K562 (cell line): ENCODE measurements at regions not wholly inside any gene's neighbourhood (a gene's known extent, or its start where the extent isn't known, plus 50 kb on each side); places are given as distances from the start of the nearest gene placed in this dataset.

ENCODE experiments used
- ATAC-seq: fragments of 200-7000 bp; cut with Tn5 transposase; 3 replicates; pipeline ENCODE4 v1.9.1; 2020; ENCODE audit warnings: moderate library complexity
- BruUV-seq: library from RNA; stranded (reverse); fragments of 400-500 nt; replicated peaks from 2 replicates; lab custom pipeline; 2021; lab: Mats Ljungman, UMichigan
- CTCF ChIA-PET: fragments of 300-600 bp; formaldehyde crosslinking; extraction: SDS; loops from one replicate; lab custom pipeline; 2021; ENCODE audit warnings: low intra/inter-chr PET ratio; lab: Yijun Ruan, JAX
- POLR2A ChIA-PET: fragments of 300-600, 350-650 bp; sonication (Branson Sonifier 250); formaldehyde crosslinking; extraction: SDS; loops from one replicate; lab custom pipeline; 2021; ENCODE audit warnings: antibody characterized with exemption, inconsistent platforms; lab: Yijun Ruan, JAX
- DNase-seq, 4 experiments: peaks; one replicate each; pipeline versions ENCODE4 v3.0.0 to v3.0.0-alpha.2; 2011 to 2018; ENCODE audit warnings: low spot score in 3 of 4, mixed read lengths in 3 of 4; ENCODE audit errors: extremely low read depth in 1 of 4
- FAIRE-seq: peaks from 2 replicates; lab custom pipeline; 2011; peaks lifted over from hg19 to GRCh38; lab: Jason Lieb, UNC
- H2AFZ ChIP-seq: 2 replicates; pipeline ENCODE4 v1.6.0; 2011; ENCODE audit warnings: low read depth, low read length, control low read depth, inconsistent platforms
- H3K27ac ChIP-seq: fragments of 200-600 bp; 3 replicates; pipeline ENCODE4 v1.8.0; 2011; ENCODE audit warnings: low read depth, mild to moderate bottlenecking, control low read depth, inconsistent platforms, low read length, moderate library complexity, mixed read lengths; ENCODE audit errors: extremely low read depth
- H3K27me3 ChIP-seq, 2 experiments: fragments of 300-600 bp in 1 of 2; 2 replicates in 1 of 2; 3 replicates in 1 of 2; pipeline versions ENCODE4 v1.6.0 to v1.8.0; 2011; ENCODE audit warnings: inconsistent platforms in 2 of 2, low read length in 2 of 2, mild to moderate bottlenecking in 1 of 2, mixed read lengths in 1 of 2, moderate library complexity in 1 of 2; ENCODE audit not compliant: control insufficient read depth in 2 of 2, insufficient read depth in 2 of 2
- H3K36me3 ChIP-seq: fragments of 300-600 bp; 3 replicates; pipeline ENCODE4 v1.8.0; 2011; ENCODE audit warnings: mild to moderate bottlenecking, low read length, inconsistent platforms; ENCODE audit not compliant: control insufficient read depth, insufficient read depth
- H3K4me1 ChIP-seq, 2 experiments: fragments of 200-600 bp in 1 of 2; replicated peaks in 1 of 2; 2 replicates in 1 of 2; 3 replicates in 1 of 2; pipeline versions ENCODE4 v1.5.1 to v1.8.0; 2011; ENCODE audit warnings: inconsistent platforms in 2 of 2, low read length in 2 of 2, mild to moderate bottlenecking in 1 of 2, mixed read lengths in 1 of 2, moderate library complexity in 1 of 2; ENCODE audit not compliant: control insufficient read depth in 2 of 2, insufficient read depth in 2 of 2
- H3K4me2 ChIP-seq: 2 replicates; pipeline ENCODE4 v1.6.1; 2011; ENCODE audit warnings: low read length, control low read depth, inconsistent platforms, mixed read lengths; ENCODE audit not compliant: insufficient read depth
- H3K4me3 ChIP-seq: fragments of 200-600 bp; sonication (generic), shearing (Covaris generic); 2 replicates; pipeline ENCODE4 v1.5.1; 2016; ENCODE audit warnings: control low read depth, inconsistent platforms
- H3K79me2 ChIP-seq: fragments of 200-600 bp; 3 replicates; pipeline ENCODE4 v1.8.0; 2011; ENCODE audit warnings: low read length, inconsistent platforms; ENCODE audit not compliant: control insufficient read depth, insufficient read depth
- H3K9ac ChIP-seq, 2 experiments: 2 replicates each; pipeline versions ENCODE4 v1.6.0 to v1.6.1; 2011; ENCODE audit warnings: low read depth in 2 of 2, low read length in 2 of 2, control low read depth in 1 of 2, inconsistent platforms in 1 of 2, mild to moderate bottlenecking in 1 of 2, mixed read lengths in 1 of 2; ENCODE audit not compliant: insufficient read depth in 1 of 2
- H3K9me1 ChIP-seq: one replicate; pipeline ENCODE4 v1.6.0; 2011; ENCODE audit warnings: inconsistent platforms, mild to moderate bottlenecking, low read length, moderate library complexity; ENCODE audit not compliant: control insufficient read depth, insufficient read depth
- H3K9me3 ChIP-seq: replicated peaks from 2 replicates; pipeline ENCODE4 v1.5.1; 2011; ENCODE audit warnings: low read depth, low read length, inconsistent platforms; ENCODE audit not compliant: control insufficient read depth, insufficient read depth
- H4K20me1 ChIP-seq: replicated peaks from 2 replicates; pipeline ENCODE4 v1.6.1; 2011; ENCODE audit warnings: low read length, inconsistent platforms, mixed read lengths; ENCODE audit not compliant: control insufficient read depth, insufficient read depth
- CHD1 ChIP-seq: fragments of 200-600 bp; sonication (generic); IDR thresholded peaks from one replicate; pipeline ENCODE4 v1.6.1; 2012; ENCODE audit warnings: mild to moderate bottlenecking, moderate library complexity, low read length, inconsistent platforms
- SP2 ChIP-seq: IDR thresholded peaks from 2 replicates; pipeline ENCODE4 v1.6.1; 2011; ENCODE audit warnings: mild to moderate bottlenecking, low read depth, low read length, moderate library complexity; ENCODE audit not compliant: poor library complexity, severe bottlenecking; ENCODE audit errors: extremely low read depth
- STAT5B ChIP-seq: fragments of 250-450 bp; sonication (Bioruptor Pico); IDR thresholded peaks from 2 replicates; pipeline ENCODE4 v1.8.0; 2021; ENCODE audit warnings: mild to moderate bottlenecking, inconsistent platforms
- TAF15 ChIP-seq: fragments of 200-400 bp; formaldehyde crosslinking; IDR thresholded peaks from 2 replicates; pipeline ENCODE4 v1.6.1; 2017; ENCODE audit warnings: mild to moderate bottlenecking, low read depth, low read length, moderate library complexity
- ZNF311 ChIP-seq: fragments of 250-450 bp; sonication (Bioruptor Pico); IDR thresholded peaks from 2 replicates; pipeline ENCODE4 v1.4.0; 2020; ENCODE audit warnings: mild to moderate bottlenecking, moderate library complexity
- WGBS: fragments of 100-300 bp; shearing (Covaris generic); methylation state at CpG from one replicate; pipeline ENCODE4 v1.1.6; 2016; ENCODE audit warnings: low coverage, mixed read lengths; ENCODE audit not compliant: insufficient coverage; ENCODE audit errors: missing lambda C conversion rate; 5-methylcytosine and 5-hydroxymethylcytosine counted together
- in situ Hi-C: fragments of 300-500 bp; cut with MboI; formaldehyde crosslinking; loops from 4 replicates; pipeline ENCODE4 v1.15.0; 2018; ENCODE audit warnings: inconsistent platforms, mixed read lengths
- intact Hi-C: fragments of 100-400 bp; cut with micrococcal nuclease; formaldehyde crosslinking; loops from 2 replicates; pipeline ENCODE4 v1.14.2; 2022
- TF ChIP-seq, protein P1 (sequence below): IDR thresholded peaks from 2 replicates; pipeline ENCODE4 v1.6.1; 2016; ENCODE audit warnings: missing genetic modification characterization, missing compliant biosample characterization
- TF ChIP-seq, protein P2 (sequence below): fragments of 250-450 bp; sonication (Bioruptor Pico); IDR thresholded peaks from 2 replicates; pipeline ENCODE4 v1.5.0; 2022; ENCODE audit warnings: mild to moderate bottlenecking

GRCh38 chr4:62288808-62289541, 1088.8 kb downstream of the ADGRL3 start (continued):
- TF ChIP-seq ZNF311 (CRISPR knock-in tag) (no peak), TAF15 (no peak)
- TF ChIP-seq, protein P1, sequence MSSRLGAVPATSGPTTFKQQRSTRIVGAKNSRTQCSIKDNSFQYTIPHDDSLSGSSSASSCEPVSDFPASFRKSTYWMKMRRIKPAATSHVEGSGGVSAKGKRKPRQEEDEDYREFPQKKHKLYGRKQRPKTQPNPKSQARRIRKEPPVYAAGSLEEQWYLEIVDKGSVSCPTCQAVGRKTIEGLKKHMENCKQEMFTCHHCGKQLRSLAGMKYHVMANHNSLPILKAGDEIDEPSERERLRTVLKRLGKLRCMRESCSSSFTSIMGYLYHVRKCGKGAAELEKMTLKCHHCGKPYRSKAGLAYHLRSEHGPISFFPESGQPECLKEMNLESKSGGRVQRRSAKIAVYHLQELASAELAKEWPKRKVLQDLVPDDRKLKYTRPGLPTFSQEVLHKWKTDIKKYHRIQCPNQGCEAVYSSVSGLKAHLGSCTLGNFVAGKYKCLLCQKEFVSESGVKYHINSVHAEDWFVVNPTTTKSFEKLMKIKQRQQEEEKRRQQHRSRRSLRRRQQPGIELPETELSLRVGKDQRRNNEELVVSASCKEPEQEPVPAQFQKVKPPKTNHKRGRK, result no peak

DNA sequence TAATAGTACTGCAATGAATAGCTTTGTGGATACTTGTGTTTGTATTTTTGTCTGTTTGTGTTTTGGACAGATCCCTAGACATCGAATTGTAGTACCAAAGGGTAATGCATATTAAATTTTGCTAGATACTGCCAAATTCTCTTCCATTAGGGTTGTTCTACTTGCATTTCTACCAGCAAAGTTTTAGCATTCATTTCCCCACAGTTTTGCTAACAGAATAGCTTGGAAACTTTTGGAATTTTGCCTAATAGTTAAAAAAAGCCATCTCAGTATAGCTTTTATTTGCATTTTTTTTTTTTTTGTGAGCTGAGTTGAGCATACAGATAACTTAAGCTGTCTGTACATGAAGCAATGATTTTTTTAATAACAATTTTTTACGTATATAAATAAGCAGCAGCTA, 1084.9 kb downstream of the ADGRL3 start:
- POLR2A ChIA-PET, result no interaction called here
- FAIRE-seq, result no peak

More for the DNA sequence above, 1084.9 kb downstream of the ADGRL3 start:
- H3K27ac ChIP-seq, result no peak overlapping the region
- H3K4me3 ChIP-seq, result no peak overlapping the region
- intact Hi-C loops, result no loop called here
- DNase-seq (no peak), ATAC-seq (no peak)
- H3K36me3 ChIP-seq, result no peaks in the 10 kb centered on the region
- no peaks in the 10 kb centered on the region for H3K27me3 ChIP-seq
- H3K9ac ChIP-seq, result no peak overlapping the region
- H3K4me1 ChIP-seq, result no peaks in the 10 kb centered on the region
- in situ Hi-C loops, result no loop called here
- H4K20me1 ChIP-seq, result no peaks in the 10 kb centered on the region
- 0% methylated on average over 2 of the region's 2 CpGs for WGBS
- CTCF ChIA-PET, result no interaction called here
- no peak overlapping the region for H3K4me2 ChIP-seq
- no TSS peak for BruUV-seq
- H3K9me3 ChIP-seq, result no peaks in the 10 kb centered on the region; the same call in 1 of the 2 replicates
- H3K9me1 ChIP-seq, result no peaks in the 10 kb centered on the region
- no peak for TF ChIP-seq SP2
- no peak for TF ChIP-seq CHD1
- TF ChIP-seq, protein P2, sequence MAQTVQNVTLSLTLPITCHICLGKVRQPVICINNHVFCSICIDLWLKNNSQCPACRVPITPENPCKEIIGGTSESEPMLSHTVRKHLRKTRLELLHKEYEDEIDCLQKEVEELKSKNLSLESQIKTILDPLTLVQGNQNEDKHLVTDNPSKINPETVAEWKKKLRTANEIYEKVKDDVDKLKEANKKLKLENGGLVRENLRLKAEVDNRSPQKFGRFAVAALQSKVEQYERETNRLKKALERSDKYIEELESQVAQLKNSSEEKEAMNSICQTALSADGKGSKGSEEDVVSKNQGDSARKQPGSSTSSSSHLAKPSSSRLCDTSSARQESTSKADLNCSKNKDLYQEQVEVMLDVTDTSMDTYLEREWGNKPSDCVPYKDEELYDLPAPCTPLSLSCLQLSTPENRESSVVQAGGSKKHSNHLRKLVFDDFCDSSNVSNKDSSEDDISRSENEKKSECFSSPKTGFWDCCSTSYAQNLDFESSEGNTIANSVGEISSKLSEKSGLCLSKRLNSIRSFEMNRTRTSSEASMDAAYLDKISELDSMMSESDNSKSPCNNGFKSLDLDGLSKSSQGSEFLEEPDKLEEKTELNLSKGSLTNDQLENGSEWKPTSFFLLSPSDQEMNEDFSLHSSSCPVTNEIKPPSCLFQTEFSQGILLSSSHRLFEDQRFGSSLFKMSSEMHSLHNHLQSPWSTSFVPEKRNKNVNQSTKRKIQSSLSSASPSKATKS, result no peak
- TF ChIP-seq STAT5B (CRISPR knock-in tag), result no peak
- no peak overlapping the region for H2AFZ ChIP-seq
- no peaks in the 10 kb centered on the region for H3K79me2 ChIP-seq
